ENCODE measurements at regions not wholly inside any gene's neighbourhood (a gene's known extent, or its start where the extent isn't known, plus 50 kb on each side); places are given as distances from the start of the nearest gene placed in this dataset.

DNA sequence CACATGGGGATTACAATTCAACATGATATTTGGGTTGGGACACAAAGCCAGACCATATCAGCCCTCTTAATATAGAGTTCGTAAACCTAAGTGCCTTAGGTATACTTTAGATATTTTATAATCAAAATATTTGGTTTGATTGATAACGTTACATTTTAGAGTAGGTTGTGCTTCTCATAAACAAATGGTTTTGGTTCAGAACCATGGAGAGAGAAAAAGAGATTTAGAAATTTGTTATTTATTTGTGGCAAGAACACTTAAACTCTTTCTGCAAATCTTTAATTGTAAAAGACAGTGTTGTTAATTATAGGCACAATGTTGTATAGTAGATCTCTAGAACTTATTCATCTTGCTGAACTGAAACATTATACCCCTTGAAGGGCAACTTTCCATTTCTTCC is 298.8 kb downstream of the TENT4A start:
- TF ChIP-seq, protein P1, sequence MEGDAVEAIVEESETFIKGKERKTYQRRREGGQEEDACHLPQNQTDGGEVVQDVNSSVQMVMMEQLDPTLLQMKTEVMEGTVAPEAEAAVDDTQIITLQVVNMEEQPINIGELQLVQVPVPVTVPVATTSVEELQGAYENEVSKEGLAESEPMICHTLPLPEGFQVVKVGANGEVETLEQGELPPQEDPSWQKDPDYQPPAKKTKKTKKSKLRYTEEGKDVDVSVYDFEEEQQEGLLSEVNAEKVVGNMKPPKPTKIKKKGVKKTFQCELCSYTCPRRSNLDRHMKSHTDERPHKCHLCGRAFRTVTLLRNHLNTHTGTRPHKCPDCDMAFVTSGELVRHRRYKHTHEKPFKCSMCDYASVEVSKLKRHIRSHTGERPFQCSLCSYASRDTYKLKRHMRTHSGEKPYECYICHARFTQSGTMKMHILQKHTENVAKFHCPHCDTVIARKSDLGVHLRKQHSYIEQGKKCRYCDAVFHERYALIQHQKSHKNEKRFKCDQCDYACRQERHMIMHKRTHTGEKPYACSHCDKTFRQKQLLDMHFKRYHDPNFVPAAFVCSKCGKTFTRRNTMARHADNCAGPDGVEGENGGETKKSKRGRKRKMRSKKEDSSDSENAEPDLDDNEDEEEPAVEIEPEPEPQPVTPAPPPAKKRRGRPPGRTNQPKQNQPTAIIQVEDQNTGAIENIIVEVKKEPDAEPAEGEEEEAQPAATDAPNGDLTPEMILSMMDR (conservative IDR thresholded peaks at IDR 0.05; ENCODE audit: low read length), result no peak
- TF ChIP-seq EZH2phosphoT487 (IDR thresholded peaks at IDR 0.05; ENCODE audit: borderline replicate concordance, low read depth, low read length), result no peak
